ENCODE measurements at regions not wholly inside any gene's neighbourhood (a gene's known extent, or its start where the extent isn't known, plus 50 kb on each side); places are given as distances from the start of the nearest gene placed in this dataset.

GRCh38 chr6:4608361-4609115 is 167.7 kb upstream of the CDYL start:
- no peak for TF ChIP-seq POLR2A (IDR thresholded peaks at IDR 0.05)
- TF ChIP-seq CTCF (IDR thresholded peaks at IDR 0.05), result no peak
- peaks cover 8 to 23% of the 10 kb centered on the region in 2 donors for H3K4me1 ChIP-seq (replicated peaks in 1 of 2)
- 84 to 89% (median 88%) methylated on average over 18 to 23 of the region's 23 CpGs for WGBS, 4 donors
- H3K4me3 ChIP-seq, result no peak overlapping the region
- peak in 4 of 7 donors; percentile 27 to 56 (median 32) for DNase-seq
- intact Hi-C loops (cut with DNase I), result no loop called here
- H3K27ac ChIP-seq, result peak overlapping the region in 1 of 5 donors; percentile 67
- H3K36me3 ChIP-seq (replicated peaks in 1 of 2), result no peaks in the 10 kb centered on the region
- no peaks in the 10 kb centered on the region for H3K27me3 ChIP-seq
- H3K9me3 ChIP-seq (replicated peaks in 1 of 3), result no peaks in the 10 kb centered on the region

- H3K4me3 ChIP-seq, result no peak overlapping the region
- H3K27ac ChIP-seq, result peak overlapping the region in 4 of 5 donors; percentile 24 to 67 (median 58)
- H3K36me3 ChIP-seq (replicated peaks in 1 of 2), result no peaks in the 10 kb centered on the region
- WGBS, 4 donors, result 63 to 74% (median 71%) methylated on average over 6 of the region's 6 CpGs
- peaks cover 8 to 21% of the 10 kb centered on the region in 2 donors for H3K4me1 ChIP-seq (replicated peaks in 1 of 2)
- no peak for DNase-seq
- no peaks in the 10 kb centered on the region for H3K9me3 ChIP-seq (replicated peaks in 1 of 3)
- H3K27me3 ChIP-seq, result no peaks in the 10 kb centered on the region
- TF ChIP-seq POLR2A (IDR thresholded peaks at IDR 0.05), result no peak
- no peak for TF ChIP-seq CTCF (IDR thresholded peaks at IDR 0.05)
- intact Hi-C loops (cut with DNase I), result no loop called here
These were observed 168.4 kb upstream of the CDYL start for GRCh38 chr6:4607793-4608192.

- no peaks in the 10 kb centered on the region for H3K36me3 ChIP-seq (replicated peaks in 1 of 2)
- H3K4me1 ChIP-seq (replicated peaks in 1 of 2), result peaks cover 8 to 15% of the 10 kb centered on the region in 2 donors
- H3K4me3 ChIP-seq, result no peak overlapping the region
- H3K27me3 ChIP-seq, result no peaks in the 10 kb centered on the region
- intact Hi-C loops (cut with DNase I), result no loop called here
- H3K27ac ChIP-seq, result peak overlapping the region in 4 of 5 donors; percentile 24 to 67 (median 58)
- TF ChIP-seq POLR2A (IDR thresholded peaks at IDR 0.05) (no peak), CTCF (IDR thresholded peaks at IDR 0.05) (no peak)
- peak; percentile 54 to 88 (median 79) for DNase-seq
- WGBS, 4 donors, result 49 to 57% (median 52%) methylated on average over 15 to 17 of the region's 17 CpGs
- H3K9me3 ChIP-seq (replicated peaks in 1 of 3), result no peaks in the 10 kb centered on the region
These were observed 169.1 kb upstream of the CDYL start for GRCh38 chr6:4606821-4607704.

GRCh38 chr6:4606016-4606415 is 170.2 kb upstream of the CDYL start:
- Histone ChIP-seq H3K4me1 (replicated peaks in 1 of 2) (peaks cover 8 to 15% of the 10 kb centered on the region in 2 donors), H3K36me3 (replicated peaks in 1 of 2) (no peaks in the 10 kb centered on the region), H3K9me3 (replicated peaks in 1 of 3) (no peaks in the 10 kb centered on the region), H3K27ac (no peak overlapping the region), H3K4me3 (no peak overlapping the region), H3K27me3 (no peaks in the 10 kb centered on the region)
- no peak for DNase-seq
- WGBS, 4 donors, result 75 to 93% (median 91%) methylated on average over 7 of the region's 7 CpGs
- no peak for TF ChIP-seq POLR2A (IDR thresholded peaks at IDR 0.05)
- intact Hi-C loops (cut with DNase I), result no loop called here

Measured in adrenal gland (tissue), 9 donors.